ENCODE measurements at regions not wholly inside any gene's neighbourhood (a gene's known extent, or its start where the extent isn't known, plus 50 kb on each side); places are given as distances from the start of the nearest gene placed in this dataset.

DNA sequence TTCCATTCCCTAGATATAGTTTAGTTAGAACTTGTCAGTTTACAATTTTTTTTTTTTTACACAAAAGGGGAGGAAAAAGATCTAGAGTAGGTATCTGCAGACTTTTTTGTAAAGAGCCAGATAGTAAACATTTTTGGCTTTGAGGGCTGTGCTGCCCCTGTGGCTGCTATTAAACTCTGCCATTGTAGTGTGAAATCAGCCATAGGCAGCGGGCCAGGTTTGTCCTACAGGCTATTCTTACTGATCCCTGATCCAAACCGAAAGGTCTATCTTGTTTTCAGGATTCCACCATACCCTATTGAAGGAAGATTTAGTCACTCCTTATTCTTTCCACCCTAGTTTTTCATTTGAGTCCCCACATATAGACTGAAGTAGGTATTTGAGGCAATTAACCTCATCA is 203.4 kb downstream of the RND3 start:
- TF ChIP-seq, protein P1, sequence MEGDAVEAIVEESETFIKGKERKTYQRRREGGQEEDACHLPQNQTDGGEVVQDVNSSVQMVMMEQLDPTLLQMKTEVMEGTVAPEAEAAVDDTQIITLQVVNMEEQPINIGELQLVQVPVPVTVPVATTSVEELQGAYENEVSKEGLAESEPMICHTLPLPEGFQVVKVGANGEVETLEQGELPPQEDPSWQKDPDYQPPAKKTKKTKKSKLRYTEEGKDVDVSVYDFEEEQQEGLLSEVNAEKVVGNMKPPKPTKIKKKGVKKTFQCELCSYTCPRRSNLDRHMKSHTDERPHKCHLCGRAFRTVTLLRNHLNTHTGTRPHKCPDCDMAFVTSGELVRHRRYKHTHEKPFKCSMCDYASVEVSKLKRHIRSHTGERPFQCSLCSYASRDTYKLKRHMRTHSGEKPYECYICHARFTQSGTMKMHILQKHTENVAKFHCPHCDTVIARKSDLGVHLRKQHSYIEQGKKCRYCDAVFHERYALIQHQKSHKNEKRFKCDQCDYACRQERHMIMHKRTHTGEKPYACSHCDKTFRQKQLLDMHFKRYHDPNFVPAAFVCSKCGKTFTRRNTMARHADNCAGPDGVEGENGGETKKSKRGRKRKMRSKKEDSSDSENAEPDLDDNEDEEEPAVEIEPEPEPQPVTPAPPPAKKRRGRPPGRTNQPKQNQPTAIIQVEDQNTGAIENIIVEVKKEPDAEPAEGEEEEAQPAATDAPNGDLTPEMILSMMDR (IDR thresholded peaks at IDR 0.05; ENCODE audit: low read length) = no peak
- no peak for TF ChIP-seq EZH2 (IDR thresholded peaks at IDR 0.05; ENCODE audit: borderline replicate concordance, low read length)
